Large intestine (tissue), 3 donors: ENCODE measurements at regions not wholly inside any gene's neighbourhood (a gene's known extent, or its start where the extent isn't known, plus 50 kb on each side); places are given as distances from the start of the nearest gene placed in this dataset.

ENCODE experiments used
- DNase-seq, 2 donors: peaks; one replicate each; pipeline versions ENCODE4 v3.0.0 to v3.0.0-alpha.2; 2013
- H3K27ac ChIP-seq: one replicate; pipeline ENCODE4 v1.5.1; 2013; ENCODE audit warnings: low read length
- H3K27me3 ChIP-seq: 2 replicates; pipeline ENCODE4 v1.6.1; 2013; ENCODE audit warnings: low read length; ENCODE audit not compliant: control insufficient read depth, insufficient read depth
- H3K36me3 ChIP-seq: 2 replicates; pipeline ENCODE4 v1.6.1; 2013; ENCODE audit warnings: low read length; ENCODE audit not compliant: control insufficient read depth, insufficient read depth
- H3K4me1 ChIP-seq: one replicate; pipeline ENCODE4 v1.6.1; 2013; ENCODE audit warnings: low read length; ENCODE audit not compliant: control insufficient read depth, insufficient read depth
- H3K4me3 ChIP-seq: one replicate; pipeline ENCODE4 v1.5.1; 2013; ENCODE audit warnings: low read length
- H3K9me3 ChIP-seq: one replicate; pipeline ENCODE4 v1.6.1; 2013; ENCODE audit warnings: mild to moderate bottlenecking, low read depth, low read length, moderate library complexity; ENCODE audit not compliant: control insufficient read depth
- WGBS: methylation state at CpG from one replicate; pipeline ENCODE4 v1.1.5; 2013; ENCODE audit warnings: low lambda C conversion rate; ENCODE audit not compliant: insufficient coverage; 5-methylcytosine and 5-hydroxymethylcytosine counted together

DNA sequence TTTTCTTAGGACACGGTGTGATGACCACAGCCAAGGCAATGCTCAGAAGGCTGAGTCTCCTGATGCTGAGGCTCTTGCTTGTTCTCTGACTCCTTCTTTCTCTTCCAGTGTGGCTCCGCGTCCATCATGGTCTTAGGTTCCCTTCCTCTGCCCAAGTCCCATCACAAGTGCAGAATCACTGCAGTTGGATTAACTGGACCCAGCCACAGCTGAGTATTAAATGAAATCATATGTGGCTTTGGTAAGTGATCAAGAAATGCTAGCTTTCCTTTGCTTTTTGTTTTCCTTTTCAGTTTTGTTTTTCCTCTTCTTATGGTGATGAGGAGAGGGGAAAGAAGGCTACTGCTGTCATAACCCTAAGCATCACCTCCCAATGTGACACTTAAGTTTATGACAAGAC is 375.8 kb downstream of the INSIG2 start:
- Histone ChIP-seq H3K9me3 (no peaks in the 10 kb centered on the region), H3K27ac (no peak overlapping the region), H3K4me1 (no peaks in the 10 kb centered on the region), H3K4me3 (no peak overlapping the region), H3K36me3 (no peaks in the 10 kb centered on the region), H3K27me3 (peaks cover 38% of the 10 kb centered on the region)
- WGBS: 83% methylated on average over 1 of the region's 3 CpGs
- no peak for DNase-seq

- Histone ChIP-seq H3K27ac (no peak overlapping the region), H3K27me3 (peaks cover 12% of the 10 kb centered on the region), H3K4me3 (no peak overlapping the region), H3K9me3 (no peaks in the 10 kb centered on the region), H3K4me1 (no peaks in the 10 kb centered on the region), H3K36me3 (no peaks in the 10 kb centered on the region)
- DNase-seq: no peak
- WGBS: 67% methylated on average over 1 of the region's 5 CpGs
Observed at GRCh38 chr2:118460425-118460824, 372.2 kb downstream of the INSIG2 start.

- Histone ChIP-seq H3K36me3 (no peaks in the 10 kb centered on the region), H3K4me1 (no peaks in the 10 kb centered on the region), H3K27ac (no peak overlapping the region), H3K27me3 (peaks cover 6% of the 10 kb centered on the region), H3K9me3 (no peaks in the 10 kb centered on the region), H3K4me3 (no peak overlapping the region)
- DNase-seq: no peak
- 100% methylated on average over 1 of the region's 1 CpG for WGBS
Observed at GRCh38 chr2:118459426-118459825, 371.2 kb downstream of the INSIG2 start.

- Histone ChIP-seq H3K4me1 (no peaks in the 10 kb centered on the region), H3K9me3 (no peaks in the 10 kb centered on the region), H3K36me3 (no peaks in the 10 kb centered on the region), H3K27ac (no peak overlapping the region), H3K4me3 (no peak overlapping the region), H3K27me3 (no peaks in the 10 kb centered on the region)
- DNase-seq: no peak
- no CpG with 5 or more reads among the region's 3 CpGs for WGBS
Observed at GRCh38 chr2:118457951-118458350, 369.7 kb downstream of the INSIG2 start.

DNA sequence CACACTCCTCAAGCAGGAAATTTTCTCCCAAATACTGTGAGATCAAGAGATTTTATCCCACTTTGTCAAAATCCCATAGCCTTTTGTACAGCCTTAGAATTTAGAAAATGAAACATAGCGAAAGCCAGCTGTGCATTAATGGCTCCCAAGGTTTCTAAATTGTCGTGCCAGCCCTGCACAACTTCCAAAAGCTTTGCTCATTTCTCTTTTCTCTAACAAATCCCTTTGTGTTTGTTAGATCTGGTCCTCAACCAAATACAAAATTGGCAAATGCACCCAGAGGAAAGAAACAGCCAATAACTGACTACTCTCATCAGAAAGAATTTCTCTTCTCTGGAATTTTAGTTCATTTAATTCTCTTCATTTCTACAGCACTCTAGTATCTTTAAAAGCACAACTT is 361.1 kb downstream of the INSIG2 start:
- Histone ChIP-seq H3K4me1 (no peaks in the 10 kb centered on the region), H3K4me3 (no peak overlapping the region), H3K9me3 (no peaks in the 10 kb centered on the region), H3K36me3 (no peaks in the 10 kb centered on the region), H3K27me3 (no peaks in the 10 kb centered on the region), H3K27ac (no peak overlapping the region)
- 83% methylated on average over 1 of the region's 2 CpGs for WGBS
- no peak for DNase-seq

- Histone ChIP-seq H3K36me3 (no peaks in the 10 kb centered on the region), H3K27me3 (peaks cover 6% of the 10 kb centered on the region), H3K9me3 (no peaks in the 10 kb centered on the region), H3K27ac (no peak overlapping the region), H3K4me3 (no peak overlapping the region), H3K4me1 (no peaks in the 10 kb centered on the region)
- WGBS: 60% methylated on average over 1 of the region's 2 CpGs
- DNase-seq: no peak
Observed at GRCh38 chr2:118443596-118443995, 355.3 kb downstream of the INSIG2 start.

DNA sequence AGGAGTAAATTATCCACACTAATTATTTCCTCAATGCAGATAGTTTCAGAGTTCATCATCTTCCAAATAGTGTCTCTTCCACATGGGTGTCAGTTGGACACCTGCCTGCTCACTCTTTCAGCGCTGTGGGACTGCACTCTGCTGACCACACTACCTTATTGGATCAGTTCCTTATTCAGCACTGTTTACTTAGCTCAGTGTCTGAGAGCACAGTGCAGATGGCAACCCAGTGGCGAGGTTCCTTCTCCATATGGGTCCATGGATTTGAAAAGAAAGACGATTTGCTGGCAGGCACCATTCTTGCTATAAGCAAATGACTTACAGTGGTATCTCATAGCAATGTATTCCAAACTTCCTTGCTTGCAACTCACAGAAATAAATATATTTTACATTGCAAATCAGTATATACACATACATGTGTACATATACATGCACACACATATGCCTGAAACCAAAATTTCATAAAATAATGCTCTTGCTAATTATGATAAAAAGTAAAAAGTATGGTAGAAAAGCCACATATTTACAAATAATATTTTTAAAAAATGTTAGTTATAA is 354.8 kb downstream of the INSIG2 start:
- 93% methylated on average over 3 of the region's 3 CpGs for WGBS
- no peak for DNase-seq
- Histone ChIP-seq H3K27me3 (peaks cover 6% of the 10 kb centered on the region), H3K4me3 (no peak overlapping the region), H3K9me3 (no peaks in the 10 kb centered on the region), H3K4me1 (no peaks in the 10 kb centered on the region), H3K36me3 (no peaks in the 10 kb centered on the region), H3K27ac (no peak overlapping the region)

DNA sequence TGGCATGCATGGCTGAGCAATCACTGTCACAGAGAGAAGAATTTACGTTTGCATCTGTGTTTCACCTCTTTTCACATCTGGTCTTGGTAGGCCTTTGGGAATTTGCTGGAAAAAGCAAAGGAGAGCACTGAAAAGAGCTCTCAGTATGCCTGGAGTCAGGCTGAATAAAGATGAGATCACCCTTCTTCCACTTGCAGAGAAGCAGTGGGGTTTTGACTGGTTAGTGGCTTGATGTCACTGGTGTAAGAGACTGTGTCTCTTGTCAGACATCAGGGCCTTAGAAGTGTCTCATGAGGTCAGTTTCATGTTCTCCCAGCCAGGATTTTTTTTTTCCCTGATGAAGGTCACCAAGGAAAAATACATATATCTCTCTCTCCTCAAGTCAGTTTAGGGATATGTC is 353.8 kb downstream of the INSIG2 start:
- WGBS: no CpG with 5 or more reads among the region's 1 CpG
- H3K4me1 ChIP-seq: no peaks in the 10 kb centered on the region
- no peak overlapping the region for H3K4me3 ChIP-seq
- no peaks in the 10 kb centered on the region for H3K36me3 ChIP-seq
- H3K9me3 ChIP-seq: no peaks in the 10 kb centered on the region
- peaks cover 11% of the 10 kb centered on the region for H3K27me3 ChIP-seq
- no peak for DNase-seq
- H3K27ac ChIP-seq: no peak overlapping the region

DNA sequence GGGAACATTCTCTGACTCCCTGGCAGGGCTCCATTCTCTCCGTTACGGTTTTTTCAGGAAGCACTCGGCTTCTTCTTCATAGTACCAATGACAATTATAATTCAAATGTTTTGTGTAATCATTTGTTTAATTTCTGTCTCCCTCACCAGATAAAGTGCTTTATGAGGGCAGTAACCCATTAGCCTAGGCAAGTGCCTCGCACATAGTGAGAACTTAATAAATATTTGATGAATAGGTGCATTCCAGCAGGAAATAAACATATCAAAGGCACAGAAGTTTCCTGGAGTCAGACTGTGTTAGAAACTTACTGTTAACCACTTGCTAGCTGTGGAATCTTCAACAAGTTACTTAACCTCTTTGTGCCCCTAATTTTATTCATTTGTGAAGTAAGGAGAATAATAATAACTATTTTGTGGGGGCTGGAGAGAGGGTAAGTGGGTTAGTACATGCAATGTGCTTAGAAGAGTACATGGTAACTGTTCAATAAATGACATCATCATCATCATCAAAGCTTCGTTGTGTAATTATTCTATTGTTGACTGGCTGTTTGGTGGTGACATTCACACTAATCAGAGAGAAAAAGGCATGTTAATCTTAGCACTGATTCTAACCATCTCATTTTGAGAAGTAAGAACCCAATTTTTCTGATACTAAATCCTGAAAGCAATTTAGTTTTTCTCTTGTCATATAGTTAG is 352.3 kb downstream of the INSIG2 start:
- Histone ChIP-seq H3K9me3 (no peaks in the 10 kb centered on the region), H3K36me3 (no peaks in the 10 kb centered on the region), H3K4me3 (no peak overlapping the region), H3K27me3 (peaks cover 11% of the 10 kb centered on the region), H3K27ac (no peak overlapping the region), H3K4me1 (no peaks in the 10 kb centered on the region)
- DNase-seq: no peak
- WGBS: 20% methylated on average over 1 of the region's 5 CpGs

DNA sequence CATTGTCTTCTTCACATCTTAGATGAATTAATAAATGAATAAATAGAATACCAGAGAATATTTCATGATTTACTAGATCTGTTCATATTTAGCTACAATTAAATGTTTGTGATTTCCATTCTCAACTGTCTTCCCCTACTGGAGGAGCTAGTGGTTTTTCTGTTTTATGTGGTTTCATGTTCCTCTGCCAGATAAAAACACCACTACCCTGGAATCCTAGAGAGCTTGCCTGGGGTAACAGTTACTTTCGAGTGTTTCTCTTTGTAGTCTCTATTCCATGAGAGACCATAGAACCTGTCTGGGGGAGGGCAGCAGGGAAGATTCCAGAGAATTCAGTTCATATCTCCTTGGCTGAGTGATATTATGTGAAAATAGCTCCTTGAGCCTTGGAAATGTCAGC is 349.2 kb downstream of the INSIG2 start:
- Histone ChIP-seq H3K27me3 (peaks cover 11% of the 10 kb centered on the region), H3K4me1 (no peaks in the 10 kb centered on the region), H3K9me3 (no peaks in the 10 kb centered on the region), H3K27ac (no peak overlapping the region), H3K4me3 (no peak overlapping the region), H3K36me3 (no peaks in the 10 kb centered on the region)
- no CpG with 5 or more reads among the region's 1 CpG for WGBS
- DNase-seq: no peak

DNA sequence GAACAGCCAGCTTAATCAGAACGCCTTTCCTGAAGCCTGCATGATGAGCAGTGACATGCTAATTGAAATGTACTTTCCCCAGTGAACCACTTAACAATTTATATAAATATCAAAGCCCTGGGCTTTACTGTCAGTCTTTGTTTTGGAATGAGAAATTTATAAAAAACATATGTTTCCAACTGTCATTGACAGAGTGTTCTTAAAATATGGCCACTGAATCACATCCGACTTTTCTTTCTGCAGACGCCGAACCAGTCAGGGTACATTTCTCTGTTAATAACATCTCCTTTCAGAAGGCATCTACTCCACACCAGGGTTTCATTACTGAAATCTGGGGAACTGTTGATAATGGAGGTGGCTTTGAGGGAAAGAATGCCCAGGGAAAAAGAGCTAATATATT is 343.7 kb downstream of the INSIG2 start:
- no peak for DNase-seq
- peaks cover 5% of the 10 kb centered on the region for H3K27me3 ChIP-seq
- H3K4me3 ChIP-seq: no peak overlapping the region
- no peaks in the 10 kb centered on the region for H3K36me3 ChIP-seq
- H3K9me3 ChIP-seq: no peaks in the 10 kb centered on the region
- no CpG with 5 or more reads among the region's 4 CpGs for WGBS
- H3K4me1 ChIP-seq: no peaks in the 10 kb centered on the region
- H3K27ac ChIP-seq: no peak overlapping the region
